HUES48 (cell line): ENCODE measurements at regions not wholly inside any gene's neighbourhood (a gene's known extent, or its start where the extent isn't known, plus 50 kb on each side); places are given as distances from the start of the nearest gene placed in this dataset.
"Not testable (repeated sequence)": the region's sequence is repeated elsewhere in the genome, so short reads cannot be mapped to it uniquely, and the experiment has no call there.

Experiments used
- H3K27ac ChIP-seq: one replicate; pipeline ENCODE4 v1.7.0; 2013; ENCODE audit warnings: low read depth, low read length, inconsistent platforms
- H3K27me3 ChIP-seq: 2 replicates; pipeline ENCODE4 v1.6.1; 2013; ENCODE audit warnings: mild to moderate bottlenecking, low read length; ENCODE audit not compliant: control insufficient read depth, insufficient read depth
- H3K36me3 ChIP-seq: 2 replicates; pipeline ENCODE4 v1.6.1; 2013; ENCODE audit warnings: low read length; ENCODE audit not compliant: control insufficient read depth, insufficient read depth
- H3K4me1 ChIP-seq: 2 replicates; pipeline ENCODE4 v1.6.1; 2013; ENCODE audit warnings: mild to moderate bottlenecking, low read length; ENCODE audit not compliant: control insufficient read depth, insufficient read depth
- H3K4me3 ChIP-seq: 2 replicates; pipeline ENCODE4 v1.5.1; 2013; ENCODE audit warnings: mild to moderate bottlenecking, low read depth, low read length
- H3K9ac ChIP-seq: 2 replicates; pipeline ENCODE4 v1.6.1; 2013; ENCODE audit warnings: mild to moderate bottlenecking, low read depth, low read length, moderate library complexity
- H3K9me3 ChIP-seq: 2 replicates; pipeline ENCODE4 v1.6.1; 2013; ENCODE audit warnings: low read length; ENCODE audit not compliant: control insufficient read depth, insufficient read depth

DNA sequence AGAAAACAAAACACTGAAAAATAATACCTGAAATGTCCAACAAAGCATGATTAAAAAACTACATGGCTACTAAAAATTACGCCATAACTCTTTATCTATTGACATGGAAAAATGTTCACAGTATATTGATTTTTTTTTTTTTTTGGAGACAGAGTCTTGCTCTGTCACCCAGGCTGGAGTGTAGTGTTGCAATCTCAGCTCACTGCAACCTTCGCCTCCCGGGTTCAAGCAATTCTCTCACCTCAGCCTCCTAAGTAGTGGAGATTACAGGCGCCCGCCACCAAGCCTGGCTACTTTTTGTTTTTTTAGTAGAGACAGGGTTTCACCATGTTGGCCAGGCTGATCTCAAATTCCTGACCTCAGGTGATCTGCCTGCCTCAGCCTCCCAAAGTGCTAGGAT is 96.8 kb downstream of the TRIM69 start:
- not testable (repeated sequence) for H3K9me3 ChIP-seq, H3K4me3 ChIP-seq, H3K27me3 ChIP-seq, H3K27ac ChIP-seq, H3K4me1 ChIP-seq, H3K36me3 ChIP-seq, H3K9ac ChIP-seq

- not testable (repeated sequence) for H3K4me1 ChIP-seq, H3K36me3 ChIP-seq, H3K4me3 ChIP-seq, H3K9ac ChIP-seq, H3K27ac ChIP-seq, H3K27me3 ChIP-seq, H3K9me3 ChIP-seq
Measured at GRCh38 chr15:44833761-44834160, 97.4 kb downstream of the TRIM69 start.

DNA sequence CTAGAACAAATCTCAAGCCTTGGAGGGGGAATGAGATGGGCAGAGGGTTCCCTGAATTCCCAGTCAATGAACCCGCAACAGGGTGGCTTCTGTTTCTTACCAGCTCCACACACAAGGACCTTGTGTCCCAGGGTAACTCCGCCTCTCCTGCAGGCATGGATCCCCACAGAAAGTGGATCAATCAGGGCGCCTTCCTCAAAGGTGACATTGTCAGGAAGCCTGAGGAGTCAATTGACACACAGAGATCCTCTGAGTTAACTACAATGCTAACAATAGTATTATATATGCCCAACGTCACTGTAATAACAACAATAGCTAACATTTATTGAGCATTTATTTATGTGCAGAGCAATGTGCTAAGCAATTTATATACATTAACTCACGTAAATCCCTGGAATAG is 98.8 kb downstream of the TRIM69 start:
- H3K36me3 ChIP-seq, H3K27me3 ChIP-seq, H3K9me3 ChIP-seq, H3K4me3 ChIP-seq, H3K4me1 ChIP-seq, H3K9ac ChIP-seq, H3K27ac ChIP-seq: not testable (repeated sequence)

DNA sequence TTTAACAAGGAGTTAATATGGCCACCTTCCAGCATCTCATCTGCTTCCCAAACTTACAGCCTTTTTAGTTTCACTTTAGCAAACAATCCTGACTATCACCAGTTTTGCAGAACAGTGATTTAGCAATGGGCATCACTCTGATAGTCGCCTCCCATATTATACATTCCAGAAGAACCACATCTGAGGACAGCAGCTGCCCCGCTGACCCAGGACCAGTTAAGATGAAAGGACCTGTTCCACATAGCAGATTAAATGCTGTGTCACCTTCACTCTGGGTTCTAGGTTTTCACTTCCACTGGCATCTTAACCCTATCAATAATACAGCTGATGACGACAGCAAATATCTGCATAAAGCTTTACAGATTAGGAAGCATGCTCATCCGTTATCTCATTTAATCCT is 99.8 kb downstream of the TRIM69 start:
- H3K36me3 ChIP-seq = no peaks in the 10 kb centered on the region
- no peak overlapping the region for H3K9ac ChIP-seq
- H3K4me3 ChIP-seq = no peak overlapping the region
- H3K9me3 ChIP-seq = no peaks in the 10 kb centered on the region
- H3K4me1 ChIP-seq = no peaks in the 10 kb centered on the region
- no peaks in the 10 kb centered on the region for H3K27me3 ChIP-seq
- H3K27ac ChIP-seq = no peak overlapping the region

- H3K27ac ChIP-seq, H3K9me3 ChIP-seq, H3K4me1 ChIP-seq, H3K4me3 ChIP-seq, H3K27me3 ChIP-seq, H3K9ac ChIP-seq, H3K36me3 ChIP-seq: not testable (repeated sequence)
Measured at GRCh38 chr15:44838929-44839328, 102.6 kb downstream of the TRIM69 start.

GRCh38 chr15:44841762-44842161 is 105.4 kb downstream of the TRIM69 start:
- not testable (repeated sequence) for H3K4me3 ChIP-seq, H3K36me3 ChIP-seq, H3K9me3 ChIP-seq, H3K27me3 ChIP-seq, H3K4me1 ChIP-seq, H3K27ac ChIP-seq, H3K9ac ChIP-seq

GRCh38 chr15:44842883-44843282 is 106.6 kb downstream of the TRIM69 start:
- H3K27me3 ChIP-seq, H3K4me3 ChIP-seq, H3K36me3 ChIP-seq, H3K27ac ChIP-seq, H3K4me1 ChIP-seq, H3K9me3 ChIP-seq, H3K9ac ChIP-seq: not testable (repeated sequence)

GRCh38 chr15:44844936-44845335 is 108.6 kb downstream of the TRIM69 start:
- H3K27me3 ChIP-seq, H3K4me1 ChIP-seq, H3K9ac ChIP-seq, H3K27ac ChIP-seq, H3K9me3 ChIP-seq, H3K36me3 ChIP-seq, H3K4me3 ChIP-seq: not testable (repeated sequence)

- not testable (repeated sequence) for H3K9me3 ChIP-seq, H3K27me3 ChIP-seq, H3K9ac ChIP-seq, H3K36me3 ChIP-seq, H3K4me3 ChIP-seq, H3K4me1 ChIP-seq, H3K27ac ChIP-seq
Measured at GRCh38 chr15:44846156-44846555, 109.8 kb downstream of the TRIM69 start.

GRCh38 chr15:44847555-44847954 is 108.9 kb upstream of the TERB2 start:
- H3K4me3 ChIP-seq, H3K9me3 ChIP-seq: not testable (repeated sequence)

GRCh38 chr15:44848859-44849258 is 107.6 kb upstream of the TERB2 start:
- H3K27me3 ChIP-seq, H3K9me3 ChIP-seq: not testable (repeated sequence)

More at GRCh38 chr15:44847555-44847954, 108.9 kb upstream of the TERB2 start:
- not testable (repeated sequence) for H3K27me3 ChIP-seq, H3K36me3 ChIP-seq, H3K4me1 ChIP-seq, H3K27ac ChIP-seq, H3K9ac ChIP-seq

GRCh38 chr15:44849701-44850403 is 106.6 kb upstream of the TERB2 start:
- H3K4me3 ChIP-seq, H3K27ac ChIP-seq, H3K27me3 ChIP-seq, H3K9ac ChIP-seq, H3K9me3 ChIP-seq, H3K36me3 ChIP-seq, H3K4me1 ChIP-seq: not testable (repeated sequence)

More at GRCh38 chr15:44848859-44849258, 107.6 kb upstream of the TERB2 start:
- not testable (repeated sequence) for H3K4me1 ChIP-seq, H3K27ac ChIP-seq, H3K9ac ChIP-seq, H3K36me3 ChIP-seq, H3K4me3 ChIP-seq
